ENCODE measurements at regions not wholly inside any gene's neighbourhood (a gene's known extent, or its start where the extent isn't known, plus 50 kb on each side); places are given as distances from the start of the nearest gene placed in this dataset.

- DNase-seq (ENCODE audit: low spot score in 2 of 2), result no peak
- no peaks in the 10 kb centered on the region for H3K4me1 ChIP-seq
- H3K9me3 ChIP-seq, result no peaks in the 10 kb centered on the region
- H3K27ac ChIP-seq, result no peak overlapping the region
- intact Hi-C loops (cut with DNase I; ENCODE audit: low total_unique reads), result no loop called here
- H3K36me3 ChIP-seq, result no peaks in the 10 kb centered on the region
- H3K27me3 ChIP-seq, result no peaks in the 10 kb centered on the region
- H3K4me3 ChIP-seq, result no peak overlapping the region
- TF ChIP-seq POLR2AphosphoS5 (IDR thresholded peaks at IDR 0.05) (no peak), CTCF (IDR thresholded peaks at IDR 0.05) (no peak), POLR2A (IDR thresholded peaks at IDR 0.05) (no peak)
Observed at GRCh38 chr2:146438246-146438645, 1406.6 kb upstream of the ACVR2A start.

DNA sequence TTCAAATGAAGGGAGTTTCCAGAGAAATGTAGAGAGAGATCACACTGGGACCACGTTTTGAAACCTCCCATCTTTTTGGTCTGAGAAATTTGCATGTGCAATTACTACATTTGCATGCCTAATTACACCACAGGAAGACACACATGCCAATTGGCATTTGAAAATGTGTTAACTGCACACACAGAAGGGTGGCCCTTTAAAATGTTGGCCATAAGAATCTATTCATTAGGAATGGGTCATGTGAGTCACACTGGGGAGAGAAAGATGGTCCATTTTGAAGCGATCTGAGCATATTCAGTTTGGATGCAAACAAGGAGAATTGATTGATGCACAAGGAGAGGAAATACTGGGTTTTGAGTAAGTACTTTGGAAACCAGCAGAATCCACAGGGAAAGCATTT, 1407.1 kb upstream of the ACVR2A start:
- DNase-seq (ENCODE audit: low spot score in 2 of 2), result no peak
- no peaks in the 10 kb centered on the region for H3K36me3 ChIP-seq
- no peak overlapping the region for H3K27ac ChIP-seq
- no peaks in the 10 kb centered on the region for H3K9me3 ChIP-seq
- intact Hi-C loops (cut with DNase I; ENCODE audit: low total_unique reads), result no loop called here
- TF ChIP-seq CTCF (IDR thresholded peaks at IDR 0.05), result no peak
- no peak for TF ChIP-seq POLR2AphosphoS5 (IDR thresholded peaks at IDR 0.05)
- TF ChIP-seq POLR2A (IDR thresholded peaks at IDR 0.05), result no peak
- H3K27me3 ChIP-seq, result no peaks in the 10 kb centered on the region
- no peak overlapping the region for H3K4me3 ChIP-seq
- no peaks in the 10 kb centered on the region for H3K4me1 ChIP-seq

GRCh38 chr2:146433116-146433875, 1411.5 kb upstream of the ACVR2A start:
- Histone ChIP-seq H3K9me3 (no peaks in the 10 kb centered on the region), H3K27me3 (no peaks in the 10 kb centered on the region), H3K27ac (no peak overlapping the region), H3K4me1 (no peaks in the 10 kb centered on the region), H3K4me3 (no peak overlapping the region), H3K36me3 (no peaks in the 10 kb centered on the region)
- intact Hi-C loops (cut with DNase I; ENCODE audit: low total_unique reads), result no loop called here
- no peak for DNase-seq (ENCODE audit: low spot score in 2 of 2)
- TF ChIP-seq POLR2A (IDR thresholded peaks at IDR 0.05) (no peak), POLR2AphosphoS5 (IDR thresholded peaks at IDR 0.05) (no peak), CTCF (IDR thresholded peaks at IDR 0.05) (no peak)

- DNase-seq (ENCODE audit: low spot score in 2 of 2), result no peak
- Histone ChIP-seq H3K36me3 (no peaks in the 10 kb centered on the region), H3K9me3 (no peaks in the 10 kb centered on the region), H3K4me1 (no peaks in the 10 kb centered on the region), H3K27me3 (no peaks in the 10 kb centered on the region), H3K27ac (no peak overlapping the region), H3K4me3 (no peak overlapping the region)
- intact Hi-C loops (cut with DNase I; ENCODE audit: low total_unique reads), result no loop called here
- TF ChIP-seq POLR2AphosphoS5 (IDR thresholded peaks at IDR 0.05) (no peak), POLR2A (IDR thresholded peaks at IDR 0.05) (no peak), CTCF (IDR thresholded peaks at IDR 0.05) (no peak)
Observed at GRCh38 chr2:146429366-146429765, 1415.5 kb upstream of the ACVR2A start.

GRCh38 chr2:146417942-146418341, 1426.9 kb upstream of the ACVR2A start:
- intact Hi-C loops (cut with DNase I; ENCODE audit: low total_unique reads), result no loop called here
- Histone ChIP-seq H3K4me1 (no peaks in the 10 kb centered on the region), H3K27ac (no peak overlapping the region), H3K4me3 (no peak overlapping the region), H3K36me3 (no peaks in the 10 kb centered on the region), H3K9me3 (no peaks in the 10 kb centered on the region), H3K27me3 (no peaks in the 10 kb centered on the region)
- DNase-seq (ENCODE audit: low spot score in 2 of 2), result no peak
- no peak for TF ChIP-seq POLR2A (IDR thresholded peaks at IDR 0.05)
- TF ChIP-seq POLR2AphosphoS5 (IDR thresholded peaks at IDR 0.05), result no peak
- TF ChIP-seq CTCF (IDR thresholded peaks at IDR 0.05), result no peak
